IMR-90 (cell line): ENCODE measurements at regions not wholly inside any gene's neighbourhood (a gene's known extent, or its start where the extent isn't known, plus 50 kb on each side); places are given as distances from the start of the nearest gene placed in this dataset.
"Not testable (repeated sequence)": the region's sequence is repeated elsewhere in the genome, so short reads cannot be mapped to it uniquely, and the experiment has no call there.

Source experiments
- ATAC-seq: fragments of 200-7000 bp; cut with Tn5 transposase; 2 replicates; pipeline ENCODE4 v1.9.1; 2020; ENCODE audit warnings: low read depth, mild to moderate bottlenecking, moderate library complexity
- BruUV-seq: library from RNA; stranded (reverse); fragments of 400-500 nt; replicated peaks from 2 replicates; lab custom pipeline; 2021; lab: Mats Ljungman, UMichigan
- CTCF ChIA-PET: fragments of 300-600 bp; formaldehyde crosslinking; extraction: SDS; loops from one replicate; lab custom pipeline; 2021; ENCODE audit warnings: antibody characterized with exemption; lab: Yijun Ruan, JAX
- POLR2A ChIA-PET: fragments of 300-600 bp; sonication (Branson Sonifier 250); formaldehyde crosslinking; loops from one replicate; lab custom pipeline; 2022; ENCODE audit warnings: antibody characterized with exemption; ENCODE audit not compliant: unreplicated experiment; lab: Charles Lee
- DNase-seq: peaks from one replicate; pipeline ENCODE4 v3.0.0; 2013
- H2AFZ ChIP-seq: replicated peaks from 2 replicates; pipeline ENCODE3; 2013; ENCODE audit warnings: low read length, mild to moderate bottlenecking; ENCODE audit not compliant: poor library complexity
- H2AK5ac ChIP-seq: 2 replicates; pipeline ENCODE4 v1.6.1; 2013; ENCODE audit warnings: low read depth, low read length, inconsistent platforms
- H2AK9ac ChIP-seq: replicated peaks from 2 replicates; pipeline ENCODE3; 2013; ENCODE audit warnings: mild to moderate bottlenecking, low read depth, low read length, moderate library complexity; ENCODE audit not compliant: poor library complexity
- H2BK120ac ChIP-seq: 2 replicates; pipeline ENCODE4 v1.6.1; 2013; ENCODE audit warnings: low read depth, low read length, inconsistent platforms
- H2BK15ac ChIP-seq: 3 replicates; pipeline ENCODE4 v1.6.1; 2013; ENCODE audit warnings: low read depth, low read length, inconsistent platforms
- H2BK20ac ChIP-seq: 2 replicates; pipeline ENCODE4 v1.6.1; 2013; ENCODE audit warnings: low read depth, mild to moderate bottlenecking, inconsistent platforms, low read length, moderate library complexity
- H2BK5ac ChIP-seq: 2 replicates; pipeline ENCODE4 v1.6.1; 2013; ENCODE audit warnings: mild to moderate bottlenecking, low read depth, low read length, inconsistent platforms; ENCODE audit not compliant: poor library complexity, severe bottlenecking
- H3K14ac ChIP-seq: replicated peaks from 2 replicates; pipeline ENCODE4 v1.6.1; 2013; ENCODE audit warnings: low read depth, low read length, inconsistent platforms
- H3K18ac ChIP-seq: 2 replicates; pipeline ENCODE4 v1.6.1; 2013; ENCODE audit warnings: low read depth, low read length, control low read depth
- H3K23ac ChIP-seq: 2 replicates; pipeline ENCODE4 v1.6.1; 2013; ENCODE audit warnings: low read depth, low read length, inconsistent platforms
- H3K27ac ChIP-seq: 2 replicates; pipeline ENCODE4 v1.5.1; 2013; ENCODE audit warnings: mild to moderate bottlenecking, control low read depth, low read length; ENCODE audit not compliant: insufficient read depth
- H3K27me3 ChIP-seq: 2 replicates; pipeline ENCODE4 v1.6.1; 2013; ENCODE audit warnings: low read length; ENCODE audit not compliant: control insufficient read depth, insufficient read depth
- H3K36me3 ChIP-seq: 2 replicates; pipeline ENCODE4 v1.6.1; 2013; ENCODE audit warnings: low read length, mixed read lengths; ENCODE audit not compliant: control insufficient read depth, insufficient read depth
- H3K4ac ChIP-seq: 2 replicates; pipeline ENCODE4 v1.6.1; 2013; ENCODE audit warnings: low read depth, low read length, inconsistent platforms
- H3K4me1 ChIP-seq: 2 replicates; pipeline ENCODE4 v1.6.1; 2013; ENCODE audit warnings: low read length, mixed read lengths; ENCODE audit not compliant: control insufficient read depth, insufficient read depth
- H3K4me2 ChIP-seq: 2 replicates; pipeline ENCODE4 v1.6.1; 2013; ENCODE audit warnings: low read depth, mild to moderate bottlenecking, control low read depth, low read length, moderate library complexity
- H3K4me3 ChIP-seq: 2 replicates; pipeline ENCODE4 v1.5.1; 2013; ENCODE audit warnings: low read depth, mild to moderate bottlenecking, control low read depth, low read length, moderate library complexity; ENCODE audit not compliant: insufficient read depth
- H3K56ac ChIP-seq: 2 replicates; pipeline ENCODE4 v1.6.1; 2013; ENCODE audit warnings: low read length, inconsistent platforms; ENCODE audit not compliant: insufficient read depth; ENCODE audit errors: extremely low read depth
- H3K79me1 ChIP-seq, 2 experiments: 2 replicates each; pipeline ENCODE4 v1.6.1; 2013; ENCODE audit warnings: low read length in 2 of 2, inconsistent platforms in 1 of 2, low read depth in 1 of 2
- H3K9ac ChIP-seq: 2 replicates; pipeline ENCODE4 v1.6.1; 2013; ENCODE audit warnings: low read depth, low read length, control low read depth
- H3K9me1 ChIP-seq: 2 replicates; pipeline ENCODE4 v1.6.1; 2013; ENCODE audit warnings: low read length, inconsistent platforms; ENCODE audit not compliant: insufficient read depth
- H3K9me3 ChIP-seq: 2 replicates; pipeline ENCODE4 v1.6.1; 2013; ENCODE audit warnings: low read length; ENCODE audit not compliant: control insufficient read depth, insufficient read depth
- H4K20me1 ChIP-seq: 2 replicates; pipeline ENCODE4 v1.6.1; 2013; ENCODE audit warnings: low read length, inconsistent platforms; ENCODE audit not compliant: insufficient read depth
- H4K5ac ChIP-seq: 2 replicates; pipeline ENCODE4 v1.6.1; 2013; ENCODE audit warnings: mild to moderate bottlenecking, low read depth, low read length, control low read depth
- H4K8ac ChIP-seq, 2 experiments: 2 replicates each; pipeline ENCODE4 v1.6.1; 2013; ENCODE audit warnings: low read depth in 2 of 2, low read length in 2 of 2, control low read depth in 1 of 2, inconsistent platforms in 1 of 2
- H4K91ac ChIP-seq: 2 replicates; pipeline ENCODE4 v1.6.1; 2013; ENCODE audit warnings: low read depth, low read length, inconsistent platforms; ENCODE audit not compliant: insufficient read depth
- whole genome bisulfite sequencing, 2 experiments: methylation state at CpG; one replicate each; pipeline versions ENCODE4 v1.1.5 to v1.1.7; 2013; ENCODE audit warnings: missing lambda C conversion rate in 2 of 2; ENCODE audit not compliant: insufficient read length in 1 of 2; ENCODE audit errors: extremely low coverage in 2 of 2; 5-methylcytosine and 5-hydroxymethylcytosine counted together
- dilution Hi-C: fragments of 300-500 bp; cut with HindIII; formaldehyde crosslinking; loops from one replicate; pipeline ENCODE4 v1.14.3; 2018; ENCODE audit warnings: low sequenced_read_pairs; ENCODE audit not compliant: unreplicated experiment
- in situ Hi-C: fragments of 300-500 bp; cut with MboI; formaldehyde crosslinking; loops from 3 replicates; pipeline ENCODE4 v1.14.3; 2019; ENCODE audit warnings: low sequenced_read_pairs, inconsistent platforms, mixed read lengths
- intact Hi-C: fragments of 100-400 bp; cut with micrococcal nuclease; formaldehyde crosslinking; loops from 2 replicates; pipeline ENCODE4 v1.10.0; 2022

DNA sequence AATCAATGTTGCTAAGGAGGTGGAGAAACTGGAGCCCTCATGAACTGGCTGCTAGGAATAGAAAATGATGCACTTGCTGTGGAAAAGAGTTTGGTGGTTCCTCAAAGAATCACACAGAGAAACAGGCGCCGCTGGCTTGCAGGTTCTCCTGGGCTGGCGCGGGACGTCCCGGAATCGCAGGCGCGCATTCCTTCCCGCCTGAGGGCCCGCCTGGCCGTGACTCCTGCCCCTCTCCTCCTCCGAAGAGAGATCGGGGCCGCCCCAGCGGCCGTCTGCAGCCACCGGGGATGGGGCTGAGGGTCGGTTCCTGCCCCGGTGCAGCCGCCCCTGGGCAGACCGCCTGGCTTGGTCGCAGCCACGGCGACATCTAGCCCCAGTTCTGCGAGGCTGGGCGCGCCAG, 284.4 kb downstream of the CWH43 start:
- not testable (repeated sequence) for BruUV-seq

DNA sequence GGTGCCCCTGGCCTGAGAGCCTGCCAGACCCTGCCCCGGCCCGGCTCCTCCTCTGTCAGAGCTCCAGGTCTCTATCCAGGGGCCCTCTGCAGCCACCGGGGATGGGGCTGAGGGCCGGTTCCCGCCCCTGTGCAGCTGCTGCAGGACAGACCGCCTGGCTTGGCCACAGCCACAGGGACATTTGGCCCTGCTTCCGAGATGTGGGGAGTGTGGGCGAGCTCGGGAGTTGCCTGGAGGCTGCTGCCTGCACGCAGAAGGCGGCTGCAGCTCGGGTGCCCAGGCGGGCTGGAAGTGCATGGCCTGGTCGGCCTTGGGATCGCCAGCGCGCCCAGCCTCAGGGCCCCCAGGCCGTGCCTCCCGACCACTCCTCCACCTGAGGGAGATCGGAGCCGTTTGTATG, 284.8 kb downstream of the CWH43 start:
- H3K4me1 ChIP-seq, H2AK5ac ChIP-seq, H3K18ac ChIP-seq, H4K8ac ChIP-seq, H3K27ac ChIP-seq, H3K9ac ChIP-seq, intact Hi-C loops, H3K4me3 ChIP-seq, ATAC-seq, H2BK120ac ChIP-seq, H2BK20ac ChIP-seq, H4K20me1 ChIP-seq, H2BK15ac ChIP-seq, DNase-seq, H3K79me1 ChIP-seq, H3K4me2 ChIP-seq, BruUV-seq, in situ Hi-C loops, H3K27me3 ChIP-seq, H4K91ac ChIP-seq, H3K14ac ChIP-seq, H2AK9ac ChIP-seq, dilution Hi-C loops, H3K36me3 ChIP-seq, POLR2A ChIA-PET, H3K9me1 ChIP-seq, H3K9me3 ChIP-seq, H2BK5ac ChIP-seq, H4K5ac ChIP-seq, H3K23ac ChIP-seq, CTCF ChIA-PET, H3K4ac ChIP-seq, H3K56ac ChIP-seq, H2AFZ ChIP-seq: not testable (repeated sequence)
- WGBS, 2 experiments = no CpG with 5 or more reads among the region's 21 CpGs

More for the DNA sequence above, 284.4 kb downstream of the CWH43 start:
- H2BK20ac ChIP-seq, H3K9ac ChIP-seq, H4K5ac ChIP-seq, H3K36me3 ChIP-seq, H2BK15ac ChIP-seq, DNase-seq, H2AFZ ChIP-seq, H3K79me1 ChIP-seq, H2BK120ac ChIP-seq, ATAC-seq, H4K91ac ChIP-seq, H3K23ac ChIP-seq, H2BK5ac ChIP-seq, H3K9me1 ChIP-seq, H4K20me1 ChIP-seq, H2AK9ac ChIP-seq, H3K4me3 ChIP-seq, H3K4ac ChIP-seq, H3K56ac ChIP-seq, H3K18ac ChIP-seq, intact Hi-C loops, dilution Hi-C loops, H3K14ac ChIP-seq, POLR2A ChIA-PET, H3K4me1 ChIP-seq, in situ Hi-C loops, H3K4me2 ChIP-seq, H4K8ac ChIP-seq, H2AK5ac ChIP-seq, H3K27me3 ChIP-seq, CTCF ChIA-PET, H3K27ac ChIP-seq, H3K9me3 ChIP-seq: not testable (repeated sequence)
- WGBS, 2 experiments = 91% methylated on average over 7 of the region's 28 CpGs; no CpG with 5 or more reads in 1 of the 2 experiments
